ENCODE measurements at regions not wholly inside any gene's neighbourhood (a gene's known extent, or its start where the extent isn't known, plus 50 kb on each side); places are given as distances from the start of the nearest gene placed in this dataset.

GRCh38 chr3:111311709-111312235, 230.2 kb upstream of the CD96 start:
- H2AFZ ChIP-seq (ENCODE audit: low read length) = 0 out of 2 replicates have a peak overlapping the region, but pooled peaks have one; percentile 19
- no peak for TF ChIP-seq SUZ12 (IDR thresholded peaks at IDR 0.05; ENCODE audit: low read length)
- TF ChIP-seq BCL11A (IDR thresholded peaks at IDR 0.05; ENCODE audit: low read depth in 2 of 2, low read length in 2 of 2) = no peak

More at GRCh38 chr3:111311709-111312235, 230.2 kb upstream of the CD96 start:
- ChIA-PET CTCF (ENCODE audit: partially characterized antibody) (interaction anchor here (0.5 to 1.3 kb wide), 3 partner anchors 23 to 228 kb away, joined by 3 to 4 read pairs (median 3); no protein-coding TSS in a partner anchor), POLR2A (ENCODE audit: partially characterized antibody) (no interaction called here)
- H3K4me3 ChIP-seq (ENCODE audit: extremely low read depth in 1 of 4, insufficient read depth in 2 of 4, low read depth in 3 of 4, low read length in 4 of 4) = no peak overlapping the region
- H2BK120ac ChIP-seq (replicated peaks; ENCODE audit: low read depth, low read length) = no peak overlapping the region
- H3K23me2 ChIP-seq (ENCODE audit: low read depth, low read length) = no peaks in the 10 kb centered on the region
- no peak overlapping the region for H2BK5ac ChIP-seq (ENCODE audit: low read depth, low read length)
- no peak for DNase-seq (ENCODE audit: low read depth in 1 of 2, low spot score in 2 of 2)
- no peak overlapping the region for H2BK12ac ChIP-seq (ENCODE audit: low read depth, low read length)
- no peak overlapping the region for H3K4ac ChIP-seq (replicated peaks; ENCODE audit: insufficient read length, low read depth, low read length)
- no peak overlapping the region for H3K9ac ChIP-seq (replicated peaks in 1 of 4; ENCODE audit: extremely low read depth in 1 of 4, low read depth in 3 of 4, low read length in 3 of 4)
- no peaks in the 10 kb centered on the region for H3K9me3 ChIP-seq (ENCODE audit: insufficient read depth in 2 of 2, low read depth in 1 of 2, low read length in 1 of 2)
- no peak overlapping the region for H4K91ac ChIP-seq (replicated peaks; ENCODE audit: insufficient read length, low read length)
- no peak overlapping the region for H2AK5ac ChIP-seq (ENCODE audit: low read depth, low read length)
- no peak overlapping the region for H3K56ac ChIP-seq (replicated peaks; ENCODE audit: insufficient read length, low read depth, low read length)
- no peak overlapping the region for H2BK15ac ChIP-seq (ENCODE audit: low read length)
- no peaks in the 10 kb centered on the region for H3K27me3 ChIP-seq (replicated peaks in 1 of 4; ENCODE audit: control insufficient read depth in 3 of 4, extremely low read depth in 1 of 4, insufficient read depth in 3 of 4, low read length in 3 of 4)
- H3K79me1 ChIP-seq (ENCODE audit: low read depth, low read length) = no peaks in the 10 kb centered on the region
- no peak for FAIRE-seq
- no peaks in the 10 kb centered on the region for H3K4me1 ChIP-seq (replicated peaks in 1 of 4; ENCODE audit: control insufficient read depth in 3 of 4, insufficient read depth in 4 of 4, low read length in 3 of 4)
- H4K5ac ChIP-seq (ENCODE audit: insufficient read length, low read depth, low read length) = no peak overlapping the region
- H3K79me2 ChIP-seq (ENCODE audit: control insufficient read depth in 1 of 2, insufficient read depth in 2 of 2, low read length in 2 of 2) = no peaks in the 10 kb centered on the region
- no peak overlapping the region for H3K4me2 ChIP-seq (ENCODE audit: insufficient read depth in 1 of 2, low read depth in 2 of 2, low read length in 2 of 2)
- no peak overlapping the region for H3K14ac ChIP-seq (ENCODE audit: insufficient read length)
- H3K27ac ChIP-seq (ENCODE audit: low read depth, low read length) = no peak overlapping the region
- no peak overlapping the region for H3K23ac ChIP-seq (ENCODE audit: insufficient read length)
- 90% methylated on average over 2 of the region's 2 CpGs; no CpG with 5 or more reads in 1 of the 2 experiments for WGBS, 2 experiments (ENCODE audit: extremely low coverage in 1 of 2, insufficient coverage in 1 of 2, insufficient read length in 1 of 2, insufficient replicate concordance in 2 of 2, low coverage in 1 of 2, low lambda C conversion rate in 2 of 2, missing lambda C conversion rate in 1 of 2)
- H4K8ac ChIP-seq (ENCODE audit: extremely low read depth, insufficient read depth, low read length) = no peak overlapping the region
- H2BK20ac ChIP-seq (ENCODE audit: low read length) = no peak overlapping the region
- H4K20me1 ChIP-seq (replicated peaks in 1 of 2; ENCODE audit: control insufficient read depth in 1 of 2, insufficient read depth in 2 of 2, low read length in 2 of 2) = no peaks in the 10 kb centered on the region
- no peaks in the 10 kb centered on the region for H3K36me3 ChIP-seq (ENCODE audit: control insufficient read depth in 2 of 4, insufficient read depth in 4 of 4, low read length in 3 of 4)
- no peak overlapping the region for H3K18ac ChIP-seq (ENCODE audit: extremely low read depth, low read length)

Measured in H1 (cell line).